ENCODE measurements at regions not wholly inside any gene's neighbourhood (a gene's known extent, or its start where the extent isn't known, plus 50 kb on each side); places are given as distances from the start of the nearest gene placed in this dataset.

GRCh38 chr9:124179196-124180071 lies 78.3 kb upstream of the NEK6 start:
- no peak for TF ChIP-seq CTCF (IDR thresholded peaks at IDR 0.05)
- Histone ChIP-seq H3K36me3 (no peaks in the 10 kb centered on the region), H3K9me3 (no peaks in the 10 kb centered on the region), H3K27ac (no peak overlapping the region), H3K27me3 (peaks cover 0 to 45% of the 10 kb centered on the region in 2 donors), H3K4me1 (peaks cover 4% of the 10 kb centered on the region in 2 donors), H3K4me3 (no peak overlapping the region)
- intact Hi-C loops (cut with DNase I): no loop called here
- DNase-seq (no peak), ATAC-seq (no peak)

- peak; percentile 47 for ATAC-seq
Observed at GRCh38 chr9:124180557-124180956, 77.2 kb upstream of the NEK6 start.

DNA sequence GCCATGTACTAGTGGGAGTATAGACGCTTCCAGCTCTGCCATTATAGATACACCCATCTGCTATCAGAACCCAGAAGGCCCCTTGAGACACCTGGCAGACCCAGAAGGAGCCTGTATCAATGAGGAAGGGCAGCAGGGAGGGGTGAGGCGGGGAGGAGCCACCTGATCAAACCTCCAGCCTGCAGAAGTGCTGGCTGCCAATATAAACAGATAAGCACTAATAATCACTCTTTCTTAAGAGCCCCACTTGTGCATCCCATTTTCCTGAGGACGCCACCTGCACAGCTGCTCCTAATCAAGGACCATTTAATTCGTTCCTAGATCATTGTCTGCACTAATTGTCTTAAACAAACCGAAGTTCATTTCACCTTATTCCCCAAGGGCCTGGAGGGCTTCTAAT lies 75.0 kb upstream of the NEK6 start:
- no peaks in the 10 kb centered on the region for H3K36me3 ChIP-seq
- intact Hi-C loops (cut with DNase I): no loop called here
- peaks cover 0 to 55% of the 10 kb centered on the region in 2 donors for H3K27me3 ChIP-seq
- H3K27ac ChIP-seq: no peak overlapping the region
- H3K4me1 ChIP-seq: peaks cover 4% of the 10 kb centered on the region in 2 donors
- no peak overlapping the region for H3K4me3 ChIP-seq
- ATAC-seq (no peak), DNase-seq (no peak)
- no peaks in the 10 kb centered on the region for H3K9me3 ChIP-seq
- no peak for TF ChIP-seq CTCF (IDR thresholded peaks at IDR 0.05)

More at GRCh38 chr9:124180557-124180956, 77.2 kb upstream of the NEK6 start:
- Histone ChIP-seq H3K4me3 (no peak overlapping the region), H3K36me3 (no peaks in the 10 kb centered on the region), H3K27me3 (peaks cover 0 to 45% of the 10 kb centered on the region in 2 donors), H3K27ac (no peak overlapping the region), H3K9me3 (no peaks in the 10 kb centered on the region), H3K4me1 (peaks cover 4% of the 10 kb centered on the region in 2 donors)
- no peak for TF ChIP-seq CTCF (IDR thresholded peaks at IDR 0.05)
- intact Hi-C loops (cut with DNase I): no loop called here
- peak in 3 of 4 donors; percentile 52 to 90 (median 82) for DNase-seq

GRCh38 chr9:124183772-124184171 lies 74.0 kb upstream of the NEK6 start:
- intact Hi-C loops (cut with DNase I): no loop called here
- TF ChIP-seq CTCF (IDR thresholded peaks at IDR 0.05): no peak
- DNase-seq (no peak), ATAC-seq (no peak)
- H3K4me3 ChIP-seq: no peak overlapping the region
- H3K27ac ChIP-seq: no peak overlapping the region
- no peaks in the 10 kb centered on the region for H3K36me3 ChIP-seq
- no peaks in the 10 kb centered on the region for H3K9me3 ChIP-seq
- peaks cover 0 to 55% of the 10 kb centered on the region in 2 donors for H3K27me3 ChIP-seq
- peaks cover 4% of the 10 kb centered on the region in 2 donors for H3K4me1 ChIP-seq

- Histone ChIP-seq H3K27ac (no peak overlapping the region), H3K4me1 (peaks cover 4% of the 10 kb centered on the region in 2 donors), H3K36me3 (no peaks in the 10 kb centered on the region), H3K9me3 (no peaks in the 10 kb centered on the region), H3K27me3 (peaks cover 0 to 49% of the 10 kb centered on the region in 2 donors), H3K4me3 (no peak overlapping the region)
- DNase-seq (no peak), ATAC-seq (no peak)
- intact Hi-C loops (cut with DNase I): no loop called here
- no peak for TF ChIP-seq CTCF (IDR thresholded peaks at IDR 0.05)
Observed at GRCh38 chr9:124185413-124185812, 72.3 kb upstream of the NEK6 start.
